SK-N-SH treated with all-trans-retinoic acid at 6 μM for 48 hours (cell line): ENCODE measurements at regions not wholly inside any gene's neighbourhood (a gene's known extent, or its start where the extent isn't known, plus 50 kb on each side); places are given as distances from the start of the nearest gene placed in this dataset.
"Not testable (repeated sequence)": the region's sequence is repeated elsewhere in the genome, so short reads cannot be mapped to it uniquely, and the experiment has no call there.

Experiments
- ARNTL ChIP-seq: fragments of 450-650 bp; formaldehyde crosslinking; IDR thresholded peaks from 2 replicates; pipeline ENCODE4 v1.5.0; 2020; ENCODE audit warnings: low read depth, mild to moderate bottlenecking, moderate library complexity, borderline replicate concordance
- BACH2 ChIP-seq: fragments of 250-450 bp; sonication (Bioruptor Pico); IDR thresholded peaks from 2 replicates; pipeline ENCODE4 v1.9.0; 2021; ENCODE audit warnings: mild to moderate bottlenecking, borderline replicate concordance
- CSDC2 ChIP-seq: fragments of 250-450 bp; sonication (Bioruptor Pico); IDR thresholded peaks from 2 replicates; pipeline ENCODE4 v1.5.0; 2020; ENCODE audit warnings: mild to moderate bottlenecking, moderate library complexity
- PPARA ChIP-seq: fragments of 250-450 bp; sonication (Bioruptor Pico); IDR thresholded peaks from 2 replicates; pipeline ENCODE4 v1.5.0; 2020; ENCODE audit warnings: mild to moderate bottlenecking, borderline replicate concordance
- RARB ChIP-seq: fragments of 250-450 bp; sonication (Bioruptor Pico); IDR thresholded peaks from 2 replicates; pipeline ENCODE4 v1.8.0; 2021; ENCODE audit warnings: mild to moderate bottlenecking, moderate library complexity
- TCF4 ChIP-seq: fragments of 250-450 bp; sonication (Bioruptor Pico); IDR thresholded peaks from 2 replicates; pipeline ENCODE4 v1.8.0; 2021; ENCODE audit warnings: mild to moderate bottlenecking, moderate library complexity, borderline replicate concordance
- ZC3H10 ChIP-seq: fragments of 250-450 bp; sonication (Bioruptor Pico); IDR thresholded peaks from 2 replicates; pipeline ENCODE4 v1.5.1; 2021; ENCODE audit warnings: mild to moderate bottlenecking, moderate library complexity
- ZFP3 ChIP-seq: fragments of 250-450 bp; sonication (Bioruptor Pico); IDR thresholded peaks from 2 replicates; pipeline ENCODE4 v1.5.0; 2020; ENCODE audit warnings: mild to moderate bottlenecking, moderate library complexity
- ZFP30 ChIP-seq: fragments of 450-650 bp; formaldehyde crosslinking; IDR thresholded peaks from 2 replicates; pipeline ENCODE4 v1.5.0; 2022; ENCODE audit warnings: mild to moderate bottlenecking, moderate library complexity
- ZNF70 ChIP-seq: fragments of 450-650 bp; formaldehyde crosslinking; IDR thresholded peaks from 2 replicates; pipeline ENCODE4 v1.5.0; 2020; ENCODE audit warnings: mild to moderate bottlenecking, moderate library complexity
- ZNF8 ChIP-seq: fragments of 450-650 bp; formaldehyde crosslinking; IDR thresholded peaks from 2 replicates; pipeline ENCODE4 v1.5.0; 2020; ENCODE audit warnings: mild to moderate bottlenecking, moderate library complexity
- TF ChIP-seq, protein P1 (sequence below): fragments of 250-450 bp; sonication (Bioruptor Pico); IDR thresholded peaks from 2 replicates; pipeline ENCODE4 v1.8.0; 2020; ENCODE audit warnings: mild to moderate bottlenecking, moderate library complexity, borderline replicate concordance

DNA sequence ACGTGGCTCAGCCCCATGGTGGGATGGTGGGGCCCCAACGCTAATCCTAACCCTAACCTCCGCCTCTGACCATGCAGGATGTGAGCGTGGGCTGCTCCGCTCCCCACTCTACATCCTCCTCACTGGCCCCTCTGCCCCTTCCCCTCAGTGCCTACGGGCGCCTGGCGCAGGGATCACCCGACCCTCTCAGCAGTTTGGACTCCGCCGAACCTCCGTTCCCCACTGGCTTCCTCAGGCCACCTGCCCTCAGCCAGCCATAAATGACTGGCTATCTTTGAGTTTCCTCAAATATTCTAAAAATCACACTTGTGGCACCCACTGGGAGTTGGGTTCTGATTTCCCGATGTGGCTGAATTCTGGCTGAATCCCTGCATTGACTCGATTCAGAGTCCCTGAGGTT lies 154.2 kb downstream of the NPIPB11 start:
- TF ChIP-seq, protein P1, sequence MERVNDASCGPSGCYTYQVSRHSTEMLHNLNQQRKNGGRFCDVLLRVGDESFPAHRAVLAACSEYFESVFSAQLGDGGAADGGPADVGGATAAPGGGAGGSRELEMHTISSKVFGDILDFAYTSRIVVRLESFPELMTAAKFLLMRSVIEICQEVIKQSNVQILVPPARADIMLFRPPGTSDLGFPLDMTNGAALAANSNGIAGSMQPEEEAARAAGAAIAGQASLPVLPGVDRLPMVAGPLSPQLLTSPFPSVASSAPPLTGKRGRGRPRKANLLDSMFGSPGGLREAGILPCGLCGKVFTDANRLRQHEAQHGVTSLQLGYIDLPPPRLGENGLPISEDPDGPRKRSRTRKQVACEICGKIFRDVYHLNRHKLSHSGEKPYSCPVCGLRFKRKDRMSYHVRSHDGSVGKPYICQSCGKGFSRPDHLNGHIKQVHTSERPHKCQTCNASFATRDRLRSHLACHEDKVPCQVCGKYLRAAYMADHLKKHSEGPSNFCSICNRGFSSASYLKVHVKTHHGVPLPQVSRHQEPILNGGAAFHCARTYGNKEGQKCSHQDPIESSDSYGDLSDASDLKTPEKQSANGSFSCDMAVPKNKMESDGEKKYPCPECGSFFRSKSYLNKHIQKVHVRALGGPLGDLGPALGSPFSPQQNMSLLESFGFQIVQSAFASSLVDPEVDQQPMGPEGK (CRISPR knock-in tag): not testable (repeated sequence)
- not testable (repeated sequence) for TF ChIP-seq ZNF8 (CRISPR knock-in tag); TCF4 (CRISPR knock-in tag); ARNTL (CRISPR knock-in tag); ZC3H10; ZNF70 (CRISPR knock-in tag); PPARA (CRISPR knock-in tag); BACH2 (CRISPR knock-in tag); CSDC2 (CRISPR knock-in tag); ZFP30 (CRISPR knock-in tag); ZFP3 (CRISPR knock-in tag); RARB (CRISPR knock-in tag)
